Mesodermal cell (in vitro differentiated cells): ENCODE measurements at regions not wholly inside any gene's neighbourhood (a gene's known extent, or its start where the extent isn't known, plus 50 kb on each side); places are given as distances from the start of the nearest gene placed in this dataset.

Experiments used
- H3K27ac ChIP-seq: 2 replicates; pipeline ENCODE4 v1.7.0; 2013; ENCODE audit warnings: mild to moderate bottlenecking, low read depth, low read length, moderate library complexity; ENCODE audit not compliant: severe bottlenecking
- H3K36me3 ChIP-seq: 2 replicates; pipeline ENCODE4 v1.7.1; 2013; ENCODE audit warnings: mild to moderate bottlenecking, low read length, moderate library complexity; ENCODE audit not compliant: control insufficient read depth, insufficient read depth
- H3K4me1 ChIP-seq: one replicate; pipeline ENCODE4 v1.7.1; 2013; ENCODE audit warnings: mild to moderate bottlenecking, low read length; ENCODE audit not compliant: insufficient read depth, control insufficient read depth, poor library complexity, severe bottlenecking
- H3K4me3 ChIP-seq: 2 replicates; pipeline ENCODE4 v1.7.0; 2013; ENCODE audit warnings: low read length, control low read depth, mild to moderate bottlenecking; ENCODE audit not compliant: insufficient read depth, poor library complexity, severe bottlenecking; ENCODE audit errors: extremely low read depth
- H3K9me3 ChIP-seq: 2 replicates; pipeline ENCODE4 v1.7.1; 2013; ENCODE audit warnings: mild to moderate bottlenecking, low read length, moderate library complexity; ENCODE audit not compliant: control insufficient read depth
- WGBS, 2 experiments: methylation state at CpG; one replicate each; pipeline ENCODE4 v1.1.5; 2013; ENCODE audit warnings: missing lambda C conversion rate in 2 of 2; ENCODE audit not compliant: insufficient coverage in 2 of 2; 5-methylcytosine and 5-hydroxymethylcytosine counted together

- Histone ChIP-seq H3K27ac (no peak overlapping the region), H3K4me3 (no peak overlapping the region), H3K36me3 (no peaks in the 10 kb centered on the region), H3K9me3 (no peaks in the 10 kb centered on the region), H3K4me1 (no peaks in the 10 kb centered on the region)
- no CpG with 5 or more reads among the region's 3 CpGs for WGBS, 2 experiments
These were observed 109.9 kb downstream of the MSTN start for GRCh38 chr2:189952536-189953109.

DNA sequence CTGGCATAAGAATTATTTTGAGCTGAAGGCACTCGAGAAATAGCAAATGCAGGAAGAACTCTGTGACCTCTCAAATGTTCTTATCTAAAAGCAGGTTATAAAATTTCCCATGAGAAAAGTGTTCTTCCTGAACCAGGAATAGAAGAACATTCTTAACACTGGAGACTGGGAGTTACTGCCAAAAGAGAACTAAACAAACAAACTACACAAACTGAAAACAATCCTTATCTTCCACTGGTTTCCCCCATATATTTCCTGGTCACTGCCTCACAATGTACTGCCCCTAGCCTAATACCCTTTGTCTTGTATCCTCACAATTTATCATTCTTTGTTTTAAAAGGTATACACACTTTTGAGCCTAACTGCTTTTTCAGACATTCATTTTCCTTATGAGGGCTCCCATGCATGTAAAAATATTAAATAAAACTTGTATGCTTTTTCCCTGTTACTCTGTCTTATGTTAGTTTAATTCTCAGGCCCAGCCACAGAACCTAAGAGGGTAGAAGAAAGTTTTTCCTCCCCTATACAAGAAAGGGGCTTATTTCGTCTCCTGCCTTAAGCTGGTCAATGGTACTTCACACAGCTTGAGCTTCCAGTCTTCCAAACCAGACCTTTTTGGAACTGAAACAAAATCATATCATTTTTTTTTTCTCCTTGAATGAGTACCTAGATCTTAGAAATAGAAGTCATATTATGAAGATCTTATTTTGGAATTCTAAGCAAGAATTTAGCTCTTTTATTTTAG lies 110.6 kb downstream of the MSTN start:
- H3K4me3 ChIP-seq: no peak overlapping the region
- no peaks in the 10 kb centered on the region for H3K4me1 ChIP-seq
- no peaks in the 10 kb centered on the region for H3K36me3 ChIP-seq
- H3K9me3 ChIP-seq: no peaks in the 10 kb centered on the region
- WGBS, 2 experiments: 60% methylated on average over 1 of the region's 2 CpGs; no CpG with 5 or more reads in 1 of the 2 experiments
- peak overlapping the region; percentile 26 for H3K27ac ChIP-seq

DNA sequence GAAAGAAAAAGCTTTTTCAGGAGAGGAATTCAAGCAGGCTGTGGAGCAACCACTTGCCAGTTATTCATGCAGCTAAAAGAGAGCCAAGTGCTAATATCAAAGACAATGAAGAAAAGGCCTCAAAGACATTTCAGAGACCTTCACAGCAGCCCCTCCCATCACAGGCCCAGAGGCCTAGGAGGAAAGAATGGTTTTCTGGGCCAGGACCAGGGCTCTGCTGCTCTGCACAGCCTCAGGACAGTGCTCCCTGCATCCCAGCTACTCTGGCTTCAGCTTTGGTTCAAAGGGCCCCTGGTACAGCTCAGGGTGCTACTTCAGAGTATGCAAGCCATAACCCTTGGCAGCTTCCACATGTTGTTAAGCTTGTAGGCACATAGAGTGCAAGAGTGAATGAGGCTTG lies 119.5 kb downstream of the MSTN start:
- no peaks in the 10 kb centered on the region for H3K4me1 ChIP-seq
- H3K4me3 ChIP-seq: no peak overlapping the region
- peaks cover 27% of the 10 kb centered on the region for H3K9me3 ChIP-seq
- no peaks in the 10 kb centered on the region for H3K36me3 ChIP-seq
- no peak overlapping the region for H3K27ac ChIP-seq

DNA sequence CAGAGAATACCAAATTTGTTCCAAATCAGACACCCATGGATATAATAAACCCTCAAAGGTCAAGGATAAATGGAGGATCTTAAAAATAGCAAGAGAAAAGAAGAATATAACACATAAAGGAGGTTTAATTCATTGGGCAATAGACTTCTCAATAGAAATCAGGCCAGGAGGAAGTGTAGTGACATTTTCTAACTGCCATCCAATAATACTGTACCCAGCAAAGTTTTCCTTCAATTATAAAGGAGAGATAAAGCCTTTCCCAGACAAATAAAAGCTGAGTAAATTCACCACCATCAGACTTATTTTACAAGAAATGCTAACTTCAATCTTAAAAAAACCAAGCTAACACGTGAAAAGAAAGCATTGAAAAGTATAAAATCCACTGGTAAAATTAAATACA lies 121.6 kb downstream of the MSTN start:
- no peak overlapping the region for H3K4me3 ChIP-seq
- WGBS, 2 experiments: no CpG with 5 or more reads among the region's 1 CpG
- H3K4me1 ChIP-seq: no peaks in the 10 kb centered on the region
- H3K9me3 ChIP-seq: peaks cover 27% of the 10 kb centered on the region
- no peaks in the 10 kb centered on the region for H3K36me3 ChIP-seq
- no peak overlapping the region for H3K27ac ChIP-seq

- Histone ChIP-seq H3K4me3 (no peak overlapping the region), H3K27ac (no peak overlapping the region), H3K4me1 (no peaks in the 10 kb centered on the region), H3K9me3 (peaks cover 14% of the 10 kb centered on the region), H3K36me3 (no peaks in the 10 kb centered on the region)
- WGBS, 2 experiments: 91% methylated on average over 1 of the region's 2 CpGs; no CpG with 5 or more reads in 1 of the 2 experiments
These were observed 124.8 kb downstream of the MSTN start for GRCh38 chr2:189937691-189938090.

DNA sequence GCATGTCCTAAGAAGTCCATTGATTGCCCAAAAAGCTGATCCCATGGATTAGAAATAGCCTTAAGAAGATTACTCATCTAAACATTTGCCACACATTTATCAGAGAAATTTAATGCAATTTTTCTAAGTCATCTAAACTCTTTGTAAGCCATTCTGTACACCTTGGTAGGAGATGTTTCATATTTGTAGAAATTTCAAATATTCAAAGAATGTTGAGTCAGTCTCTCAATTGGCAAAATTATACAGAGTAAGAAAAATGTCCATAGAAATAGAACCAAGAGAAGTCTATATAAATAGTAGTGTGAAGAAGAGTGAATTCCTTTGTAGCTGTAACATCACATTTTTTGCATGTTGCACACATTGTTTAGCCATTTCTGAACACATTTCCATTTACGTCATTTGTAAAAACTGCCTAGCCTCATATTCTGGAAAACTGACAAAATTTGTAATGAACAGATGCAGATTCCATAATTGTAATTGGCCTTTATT lies 128.6 kb downstream of the MSTN start:
- Histone ChIP-seq H3K4me3 (no peak overlapping the region), H3K9me3 (no peaks in the 10 kb centered on the region), H3K27ac (no peak overlapping the region), H3K36me3 (no peaks in the 10 kb centered on the region), H3K4me1 (no peaks in the 10 kb centered on the region)
- 86% methylated on average over 1 of the region's 1 CpG; no CpG with 5 or more reads in 1 of the 2 experiments for WGBS, 2 experiments

DNA sequence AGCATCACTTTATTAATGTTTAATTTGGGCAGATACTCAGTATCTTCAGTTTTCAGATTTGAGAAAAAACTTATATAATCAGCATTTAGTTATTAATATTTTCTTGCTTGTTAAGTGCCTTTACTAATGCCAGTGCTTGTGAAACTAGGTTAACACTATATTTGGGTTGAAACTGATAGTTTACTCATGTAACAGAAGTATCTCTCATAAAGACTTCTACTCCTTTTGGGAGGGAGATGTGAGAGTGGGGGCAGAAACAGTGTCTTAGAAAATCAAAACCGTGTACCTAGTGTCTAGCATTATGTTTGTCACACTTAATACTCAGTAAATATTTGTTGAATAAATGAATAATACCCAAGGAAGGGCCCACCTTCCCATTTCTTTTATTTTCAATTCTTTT lies 129.5 kb downstream of the MSTN start:
- no peak overlapping the region for H3K4me3 ChIP-seq
- no peaks in the 10 kb centered on the region for H3K9me3 ChIP-seq
- no peak overlapping the region for H3K27ac ChIP-seq
- no CpG with 5 or more reads among the region's 1 CpG for WGBS, 2 experiments
- no peaks in the 10 kb centered on the region for H3K4me1 ChIP-seq
- no peaks in the 10 kb centered on the region for H3K36me3 ChIP-seq

- H3K27ac ChIP-seq: no peak overlapping the region
- WGBS, 2 experiments: 88% methylated on average over 1 of the region's 1 CpG; no CpG with 5 or more reads in 1 of the 2 experiments
- no peaks in the 10 kb centered on the region for H3K4me1 ChIP-seq
- H3K9me3 ChIP-seq: no peaks in the 10 kb centered on the region
- H3K36me3 ChIP-seq: no peaks in the 10 kb centered on the region
- no peak overlapping the region for H3K4me3 ChIP-seq
These were observed 134.7 kb downstream of the MSTN start for GRCh38 chr2:189927823-189928222.
